ENCODE measurements at regions not wholly inside any gene's neighbourhood (a gene's known extent, or its start where the extent isn't known, plus 50 kb on each side); places are given as distances from the start of the nearest gene placed in this dataset.

GRCh38 chr15:39369768-39370167 is 211.1 kb upstream of the THBS1 start:
- no peak overlapping the region for H3K4me3 ChIP-seq (ENCODE audit: low read length)
- H3K27me3 ChIP-seq (ENCODE audit: control insufficient read depth, insufficient read depth, low read length), result no peaks in the 10 kb centered on the region
- H3K36me3 ChIP-seq (ENCODE audit: control insufficient read depth, low read depth, low read length), result no peaks in the 10 kb centered on the region
- no peak overlapping the region for H3K27ac ChIP-seq (ENCODE audit: low read length)
- no peaks in the 10 kb centered on the region for H3K9me3 ChIP-seq (ENCODE audit: control insufficient read depth, low read depth, low read length)
- H3K4me1 ChIP-seq (ENCODE audit: control insufficient read depth, low read depth, low read length), result no peaks in the 10 kb centered on the region
- no peak overlapping the region for H3K9ac ChIP-seq (ENCODE audit: low read length)

DNA sequence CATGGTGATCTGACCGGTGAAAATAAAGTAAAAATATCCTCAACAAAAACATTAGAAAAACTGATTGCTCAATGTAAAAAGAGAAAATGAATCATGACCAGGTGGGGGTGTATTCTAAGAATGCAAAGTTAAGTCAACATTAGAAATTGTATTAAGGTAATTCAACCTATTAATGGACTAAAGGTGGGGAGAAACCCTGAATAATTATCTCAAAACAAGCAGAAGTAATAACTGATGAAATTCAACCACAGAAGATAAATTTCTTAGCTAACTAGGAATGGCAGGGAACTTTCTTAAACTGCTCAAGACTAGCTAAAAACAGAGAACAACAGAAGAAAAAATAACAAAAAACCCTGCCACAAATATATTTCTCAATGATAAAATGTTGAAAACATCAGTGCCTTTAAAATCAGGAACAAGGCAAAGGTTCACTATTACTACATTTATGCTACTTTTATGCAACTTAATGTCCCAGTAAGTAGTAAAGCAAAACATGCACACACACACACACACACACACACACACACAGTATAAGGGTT is 204.4 kb upstream of the THBS1 start:
- no peaks in the 10 kb centered on the region for H3K9me3 ChIP-seq (ENCODE audit: control insufficient read depth, low read depth, low read length)
- no peak overlapping the region for H3K27ac ChIP-seq (ENCODE audit: low read length)
- H3K36me3 ChIP-seq (ENCODE audit: control insufficient read depth, low read depth, low read length), result no peaks in the 10 kb centered on the region
- H3K9ac ChIP-seq (ENCODE audit: low read length), result no peak overlapping the region
- H3K27me3 ChIP-seq (ENCODE audit: control insufficient read depth, insufficient read depth, low read length), result no peaks in the 10 kb centered on the region
- H3K4me1 ChIP-seq (ENCODE audit: control insufficient read depth, low read depth, low read length), result no peaks in the 10 kb centered on the region
- no peak overlapping the region for H3K4me3 ChIP-seq (ENCODE audit: low read length)

- Histone ChIP-seq H3K4me3 (ENCODE audit: low read length) (no peak overlapping the region), H3K9ac (ENCODE audit: low read length) (no peak overlapping the region), H3K27ac (ENCODE audit: low read length) (no peak overlapping the region), H3K4me1 (ENCODE audit: control insufficient read depth, low read depth, low read length) (no peaks in the 10 kb centered on the region), H3K9me3 (ENCODE audit: control insufficient read depth, low read depth, low read length) (no peaks in the 10 kb centered on the region), H3K36me3 (ENCODE audit: control insufficient read depth, low read depth, low read length) (no peaks in the 10 kb centered on the region), H3K27me3 (ENCODE audit: control insufficient read depth, insufficient read depth, low read length) (no peaks in the 10 kb centered on the region)
Observed at GRCh38 chr15:39381517-39381916, 199.4 kb upstream of the THBS1 start.

DNA sequence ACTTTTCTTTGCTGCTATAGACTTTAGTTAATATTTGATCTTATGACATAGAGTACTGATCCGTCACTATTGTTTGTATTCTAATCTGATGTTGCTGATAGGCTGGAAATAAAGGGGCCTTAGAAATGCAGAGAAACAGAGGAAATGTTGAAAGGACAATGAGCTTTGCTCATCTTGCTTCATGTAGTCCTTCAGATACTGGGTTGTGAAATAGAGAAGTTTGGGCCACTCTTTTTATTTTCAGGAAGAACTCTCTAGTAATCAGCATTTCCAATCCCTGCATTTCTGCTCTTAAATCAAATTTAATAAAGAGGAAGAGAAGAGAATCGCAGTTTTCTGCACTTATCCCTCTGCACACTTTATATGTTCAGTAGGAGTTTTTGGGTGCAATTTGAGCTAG is 192.8 kb upstream of the THBS1 start:
- Histone ChIP-seq H3K27ac (ENCODE audit: low read length) (no peak overlapping the region), H3K36me3 (ENCODE audit: control insufficient read depth, low read depth, low read length) (no peaks in the 10 kb centered on the region), H3K4me3 (ENCODE audit: low read length) (no peak overlapping the region), H3K9ac (ENCODE audit: low read length) (no peak overlapping the region), H3K4me1 (ENCODE audit: control insufficient read depth, low read depth, low read length) (no peaks in the 10 kb centered on the region), H3K9me3 (ENCODE audit: control insufficient read depth, low read depth, low read length) (no peaks in the 10 kb centered on the region), H3K27me3 (ENCODE audit: control insufficient read depth, insufficient read depth, low read length) (no peaks in the 10 kb centered on the region)

- Histone ChIP-seq H3K4me1 (ENCODE audit: control insufficient read depth, low read depth, low read length) (no peaks in the 10 kb centered on the region), H3K27ac (ENCODE audit: low read length) (no peak overlapping the region), H3K36me3 (ENCODE audit: control insufficient read depth, low read depth, low read length) (no peaks in the 10 kb centered on the region), H3K9ac (ENCODE audit: low read length) (no peak overlapping the region), H3K4me3 (ENCODE audit: low read length) (no peak overlapping the region), H3K27me3 (ENCODE audit: control insufficient read depth, insufficient read depth, low read length) (no peaks in the 10 kb centered on the region), H3K9me3 (ENCODE audit: control insufficient read depth, low read depth, low read length) (no peaks in the 10 kb centered on the region)
Observed at GRCh38 chr15:39391230-39391629, 189.6 kb upstream of the THBS1 start.

- H3K36me3 ChIP-seq (ENCODE audit: control insufficient read depth, low read depth, low read length), result no peaks in the 10 kb centered on the region
- H3K9me3 ChIP-seq (ENCODE audit: control insufficient read depth, low read depth, low read length), result no peaks in the 10 kb centered on the region
- no peak overlapping the region for H3K9ac ChIP-seq (ENCODE audit: low read length)
- H3K4me1 ChIP-seq (ENCODE audit: control insufficient read depth, low read depth, low read length), result no peaks in the 10 kb centered on the region
- no peaks in the 10 kb centered on the region for H3K27me3 ChIP-seq (ENCODE audit: control insufficient read depth, insufficient read depth, low read length)
- no peak overlapping the region for H3K4me3 ChIP-seq (ENCODE audit: low read length)
- H3K27ac ChIP-seq (ENCODE audit: low read length), result no peak overlapping the region
Observed at GRCh38 chr15:39392469-39393047, 188.3 kb upstream of the THBS1 start.

DNA sequence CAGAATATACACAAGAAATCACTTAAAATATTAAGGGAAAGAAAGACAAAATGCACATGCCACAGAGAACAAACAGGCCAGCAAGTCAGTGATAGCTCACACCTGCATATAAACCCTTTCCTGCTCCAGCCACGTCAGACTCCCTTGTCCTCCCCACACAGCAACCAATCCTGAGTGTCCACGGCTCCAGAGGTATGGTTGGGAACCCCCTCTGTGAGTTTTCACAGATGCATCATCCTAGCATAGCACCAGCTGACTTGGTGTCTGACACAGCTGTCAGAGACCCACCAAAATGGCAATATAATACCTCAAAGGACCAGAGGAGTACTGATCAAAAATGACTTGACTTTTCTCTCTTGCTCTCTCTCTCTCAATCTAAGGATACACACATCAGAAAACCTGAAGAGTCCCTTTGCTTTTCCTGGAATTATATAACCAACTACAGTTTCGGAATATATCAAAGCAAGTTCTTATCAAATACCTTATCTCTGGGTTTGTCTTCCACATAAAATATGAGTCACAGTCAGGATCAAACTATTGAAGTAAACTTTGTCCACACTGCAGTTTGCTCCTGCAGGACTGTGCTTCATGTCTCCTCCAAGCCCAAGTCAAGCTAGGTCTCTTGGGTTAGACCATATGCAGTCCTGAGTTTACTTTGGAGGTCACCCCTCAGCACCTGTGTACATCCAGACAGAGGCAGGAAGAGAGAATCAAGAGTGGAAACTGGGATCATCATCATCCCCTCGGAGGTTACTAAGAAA is 187.1 kb upstream of the THBS1 start:
- Histone ChIP-seq H3K36me3 (ENCODE audit: control insufficient read depth, low read depth, low read length) (no peaks in the 10 kb centered on the region), H3K4me1 (ENCODE audit: control insufficient read depth, low read depth, low read length) (no peaks in the 10 kb centered on the region), H3K27ac (ENCODE audit: low read length) (no peak overlapping the region), H3K27me3 (ENCODE audit: control insufficient read depth, insufficient read depth, low read length) (no peaks in the 10 kb centered on the region), H3K4me3 (ENCODE audit: low read length) (no peak overlapping the region), H3K9ac (ENCODE audit: low read length) (no peak overlapping the region), H3K9me3 (ENCODE audit: control insufficient read depth, low read depth, low read length) (no peaks in the 10 kb centered on the region)

DNA sequence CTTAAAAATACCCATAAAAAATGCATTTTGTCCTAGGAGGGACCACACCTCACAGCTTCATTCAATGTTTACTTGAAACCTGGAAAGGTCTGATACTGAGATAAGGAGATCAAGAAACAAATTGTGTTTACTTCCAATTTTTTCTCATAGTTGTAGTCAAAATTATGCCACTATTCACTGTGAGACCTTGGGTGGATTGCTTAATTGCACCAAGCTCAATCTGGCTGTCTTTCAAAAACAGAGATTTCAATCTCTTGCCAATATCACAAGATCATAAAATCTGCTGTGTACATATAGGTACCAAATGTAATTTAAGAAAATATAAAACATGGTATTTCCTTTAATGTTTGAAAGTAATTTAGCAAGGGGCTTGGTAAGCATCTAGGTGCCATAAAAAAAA is 186.4 kb upstream of the THBS1 start:
- Histone ChIP-seq H3K36me3 (ENCODE audit: control insufficient read depth, low read depth, low read length) (no peaks in the 10 kb centered on the region), H3K27me3 (ENCODE audit: control insufficient read depth, insufficient read depth, low read length) (no peaks in the 10 kb centered on the region), H3K9ac (ENCODE audit: low read length) (no peak overlapping the region), H3K27ac (ENCODE audit: low read length) (no peak overlapping the region), H3K4me1 (ENCODE audit: control insufficient read depth, low read depth, low read length) (no peaks in the 10 kb centered on the region), H3K4me3 (ENCODE audit: low read length) (no peak overlapping the region), H3K9me3 (ENCODE audit: control insufficient read depth, low read depth, low read length) (no peaks in the 10 kb centered on the region)

- Histone ChIP-seq H3K9ac (ENCODE audit: low read length) (no peak overlapping the region), H3K27me3 (ENCODE audit: control insufficient read depth, insufficient read depth, low read length) (no peaks in the 10 kb centered on the region), H3K36me3 (ENCODE audit: control insufficient read depth, low read depth, low read length) (no peaks in the 10 kb centered on the region), H3K9me3 (ENCODE audit: control insufficient read depth, low read depth, low read length) (no peaks in the 10 kb centered on the region), H3K27ac (ENCODE audit: low read length) (no peak overlapping the region), H3K4me3 (ENCODE audit: low read length) (no peak overlapping the region), H3K4me1 (ENCODE audit: control insufficient read depth, low read depth, low read length) (no peaks in the 10 kb centered on the region)
Observed at GRCh38 chr15:39396979-39397615, 183.8 kb upstream of the THBS1 start.

DNA sequence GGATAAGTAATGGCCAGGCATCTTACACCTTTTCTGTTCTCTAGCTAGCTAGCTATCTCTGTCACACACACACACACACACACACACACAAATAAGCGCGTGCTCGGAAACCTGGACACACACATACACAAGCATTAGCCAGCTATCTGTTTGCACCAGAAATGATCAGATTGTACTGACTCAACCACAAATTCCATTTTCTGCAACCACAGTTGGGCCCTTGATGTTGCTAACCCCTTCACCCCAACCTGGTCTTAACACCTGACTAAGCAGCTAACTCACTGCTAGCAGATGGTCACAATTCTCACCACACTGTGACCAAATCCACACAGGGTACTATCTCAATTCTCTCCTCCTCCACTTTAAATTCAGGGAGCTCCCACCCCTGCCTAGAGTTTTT is 183.0 kb upstream of the THBS1 start:
- H3K27ac ChIP-seq (ENCODE audit: low read length), result no peak overlapping the region
- H3K27me3 ChIP-seq (ENCODE audit: control insufficient read depth, insufficient read depth, low read length), result no peaks in the 10 kb centered on the region
- no peaks in the 10 kb centered on the region for H3K9me3 ChIP-seq (ENCODE audit: control insufficient read depth, low read depth, low read length)
- H3K9ac ChIP-seq (ENCODE audit: low read length), result no peak overlapping the region
- no peaks in the 10 kb centered on the region for H3K36me3 ChIP-seq (ENCODE audit: control insufficient read depth, low read depth, low read length)
- H3K4me1 ChIP-seq (ENCODE audit: control insufficient read depth, low read depth, low read length), result no peaks in the 10 kb centered on the region
- no peak overlapping the region for H3K4me3 ChIP-seq (ENCODE audit: low read length)

GRCh38 chr15:39399600-39399999 is 181.3 kb upstream of the THBS1 start:
- no peak overlapping the region for H3K9ac ChIP-seq (ENCODE audit: low read length)
- no peaks in the 10 kb centered on the region for H3K9me3 ChIP-seq (ENCODE audit: control insufficient read depth, low read depth, low read length)
- no peaks in the 10 kb centered on the region for H3K27me3 ChIP-seq (ENCODE audit: control insufficient read depth, insufficient read depth, low read length)

More at GRCh38 chr15:39399600-39399999, 181.3 kb upstream of the THBS1 start:
- Histone ChIP-seq H3K27ac (ENCODE audit: low read length) (no peak overlapping the region), H3K36me3 (ENCODE audit: control insufficient read depth, low read depth, low read length) (no peaks in the 10 kb centered on the region), H3K4me3 (ENCODE audit: low read length) (no peak overlapping the region), H3K4me1 (ENCODE audit: control insufficient read depth, low read depth, low read length) (no peaks in the 10 kb centered on the region)
